ENCODE measurements at regions not wholly inside any gene's neighbourhood (a gene's known extent, or its start where the extent isn't known, plus 50 kb on each side); places are given as distances from the start of the nearest gene placed in this dataset.

- TF ChIP-seq POLR2AphosphoS5 (IDR thresholded peaks at IDR 0.05; ENCODE audit: low read depth) (no peak), CTCF (conservative IDR thresholded peaks at IDR 0.05; ENCODE audit: low read depth in 2 of 2) (no peak), CREB1 (CRISPR knock-in tag; IDR thresholded peaks at IDR 0.05; ENCODE audit: low read depth) (no peak), EZH2 (IDR thresholded peaks at IDR 0.05; ENCODE audit: low read depth, unreplicated experiment) (no peak), EZH2phosphoT487 (IDR thresholded peaks at IDR 0.05; ENCODE audit: unreplicated experiment) (no peak)
- TF ChIP-seq, protein P1, sequence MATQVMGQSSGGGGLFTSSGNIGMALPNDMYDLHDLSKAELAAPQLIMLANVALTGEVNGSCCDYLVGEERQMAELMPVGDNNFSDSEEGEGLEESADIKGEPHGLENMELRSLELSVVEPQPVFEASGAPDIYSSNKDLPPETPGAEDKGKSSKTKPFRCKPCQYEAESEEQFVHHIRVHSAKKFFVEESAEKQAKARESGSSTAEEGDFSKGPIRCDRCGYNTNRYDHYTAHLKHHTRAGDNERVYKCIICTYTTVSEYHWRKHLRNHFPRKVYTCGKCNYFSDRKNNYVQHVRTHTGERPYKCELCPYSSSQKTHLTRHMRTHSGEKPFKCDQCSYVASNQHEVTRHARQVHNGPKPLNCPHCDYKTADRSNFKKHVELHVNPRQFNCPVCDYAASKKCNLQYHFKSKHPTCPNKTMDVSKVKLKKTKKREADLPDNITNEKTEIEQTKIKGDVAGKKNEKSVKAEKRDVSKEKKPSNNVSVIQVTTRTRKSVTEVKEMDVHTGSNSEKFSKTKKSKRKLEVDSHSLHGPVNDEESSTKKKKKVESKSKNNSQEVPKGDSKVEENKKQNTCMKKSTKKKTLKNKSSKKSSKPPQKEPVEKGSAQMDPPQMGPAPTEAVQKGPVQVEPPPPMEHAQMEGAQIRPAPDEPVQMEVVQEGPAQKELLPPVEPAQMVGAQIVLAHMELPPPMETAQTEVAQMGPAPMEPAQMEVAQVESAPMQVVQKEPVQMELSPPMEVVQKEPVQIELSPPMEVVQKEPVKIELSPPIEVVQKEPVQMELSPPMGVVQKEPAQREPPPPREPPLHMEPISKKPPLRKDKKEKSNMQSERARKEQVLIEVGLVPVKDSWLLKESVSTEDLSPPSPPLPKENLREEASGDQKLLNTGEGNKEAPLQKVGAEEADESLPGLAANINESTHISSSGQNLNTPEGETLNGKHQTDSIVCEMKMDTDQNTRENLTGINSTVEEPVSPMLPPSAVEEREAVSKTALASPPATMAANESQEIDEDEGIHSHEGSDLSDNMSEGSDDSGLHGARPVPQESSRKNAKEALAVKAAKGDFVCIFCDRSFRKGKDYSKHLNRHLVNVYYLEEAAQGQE (IDR thresholded peaks at IDR 0.05; ENCODE audit: unreplicated experiment), result no peak
- TF ChIP-seq, protein P2, sequence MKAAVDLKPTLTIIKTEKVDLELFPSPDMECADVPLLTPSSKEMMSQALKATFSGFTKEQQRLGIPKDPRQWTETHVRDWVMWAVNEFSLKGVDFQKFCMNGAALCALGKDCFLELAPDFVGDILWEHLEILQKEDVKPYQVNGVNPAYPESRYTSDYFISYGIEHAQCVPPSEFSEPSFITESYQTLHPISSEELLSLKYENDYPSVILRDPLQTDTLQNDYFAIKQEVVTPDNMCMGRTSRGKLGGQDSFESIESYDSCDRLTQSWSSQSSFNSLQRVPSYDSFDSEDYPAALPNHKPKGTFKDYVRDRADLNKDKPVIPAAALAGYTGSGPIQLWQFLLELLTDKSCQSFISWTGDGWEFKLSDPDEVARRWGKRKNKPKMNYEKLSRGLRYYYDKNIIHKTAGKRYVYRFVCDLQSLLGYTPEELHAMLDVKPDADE (IDR thresholded peaks at IDR 0.05), result no peak
Measured at GRCh38 chr13:60282708-60283107, 114.3 kb upstream of the TDRD3 start.
